Right lobe of liver (tissue), 6 donors: ENCODE measurements at regions not wholly inside any gene's neighbourhood (a gene's known extent, or its start where the extent isn't known, plus 50 kb on each side); places are given as distances from the start of the nearest gene placed in this dataset.

Experiments used
- ATAC-seq, 4 donors: fragments of 200-7000 bp; cut with Tn5 transposase; one replicate each; pipeline ENCODE4 v1.9.1; 2020; ENCODE audit warnings: mild to moderate bottlenecking in 4 of 4, moderate library complexity in 4 of 4
- DNase-seq, 3 donors: peaks; one replicate each; pipeline ENCODE4 v3.0.0-alpha.2; 2020
- H3K27ac ChIP-seq, 3 donors: fragments of 200-600 bp; one replicate each; pipeline ENCODE4 v1.8.0; 2022
- H3K27me3 ChIP-seq, 2 donors: fragments of 200-600 bp; one replicate each; pipeline ENCODE4 v1.8.0; 2022
- H3K36me3 ChIP-seq, 4 donors: fragments of 200-600 bp; sonication (generic) in 1 of 4; one replicate each; pipeline versions ENCODE4 v1.5.1 to v1.8.0; 2017 to 2022; ENCODE audit warnings: control low read depth in 1 of 4
- H3K4me1 ChIP-seq, 4 donors: fragments of 200-600 bp; sonication (generic) in 1 of 4; one replicate each; pipeline versions ENCODE4 v1.5.1 to v1.8.0; 2017 to 2022; ENCODE audit warnings: control low read depth in 1 of 4
- H3K4me3 ChIP-seq, 3 donors: fragments of 200-600 bp; one replicate each; pipeline ENCODE4 v1.8.0; 2022
- H3K9me3 ChIP-seq, 4 donors: fragments of 200-600 bp; sonication (generic) in 1 of 4; one replicate each; pipeline versions ENCODE4 v1.5.1 to v1.8.0; 2017 to 2022; ENCODE audit warnings: control low read depth in 1 of 4
- POLR2A ChIP-seq: fragments of 450-650 bp; IDR thresholded peaks from one replicate; pipeline ENCODE4 v1.6.1; 2017; ENCODE audit warnings: antibody characterized with exemption, mild to moderate bottlenecking
- WGBS: methylation state at CpG from one replicate; pipeline ENCODE4 v1.1.6; 2018; ENCODE audit warnings: low coverage, low lambda C conversion rate; ENCODE audit not compliant: insufficient coverage; ENCODE audit errors: missing lambda C conversion rate; 5-methylcytosine and 5-hydroxymethylcytosine counted together
- intact Hi-C, 2 donors: fragments of 100-400 bp; cut with DNase I; formaldehyde crosslinking; loops; one replicate each; pipeline versions ENCODE4 v1.11.2 to v1.14.1; 2022
- TF ChIP-seq, protein P1 (sequence below), 4 donors: fragments of 200-600 bp in 3 of 4; fragments of 450-650 bp in 1 of 4; IDR thresholded peaks; one replicate each; pipeline versions ENCODE4 v1.5.1 to v1.8.0; 2016 to 2022; ENCODE audit warnings: antibody characterized with exemption in 4 of 4, mild to moderate bottlenecking in 2 of 4
- donor health status: DM: no; HTN: yes; CAD: no.
- donor health status: DM: no; HTN: no; CAD: no.
- donor health status: DM: no; HTN: no; CAD: no.
- donor health status: DM: no; HTN: yes; CAD: no.
- donor health status: DM: no; HTN: yes; CAD: no.

DNA sequence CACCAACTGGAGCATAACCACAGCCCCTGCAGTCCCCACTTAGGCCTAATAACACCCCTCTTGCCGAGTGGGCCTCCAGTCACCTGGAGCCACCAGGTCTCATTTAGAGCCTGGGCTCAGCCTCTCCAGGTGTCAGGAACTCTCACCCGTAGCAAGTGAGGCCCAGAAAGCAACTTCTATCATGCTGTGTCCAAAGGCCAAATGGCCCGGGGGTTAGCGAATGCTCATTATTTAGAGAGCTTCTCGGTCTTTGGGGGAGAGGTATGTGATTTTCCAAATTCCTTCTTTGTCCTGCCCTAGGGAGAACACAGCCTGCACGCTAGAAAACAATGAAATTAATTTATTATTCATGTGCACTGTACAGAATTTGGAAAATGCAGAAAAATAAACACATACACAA, 109.9 kb upstream of the PTPRM start:
- no peak for TF ChIP-seq POLR2A
- TF ChIP-seq, protein P1, sequence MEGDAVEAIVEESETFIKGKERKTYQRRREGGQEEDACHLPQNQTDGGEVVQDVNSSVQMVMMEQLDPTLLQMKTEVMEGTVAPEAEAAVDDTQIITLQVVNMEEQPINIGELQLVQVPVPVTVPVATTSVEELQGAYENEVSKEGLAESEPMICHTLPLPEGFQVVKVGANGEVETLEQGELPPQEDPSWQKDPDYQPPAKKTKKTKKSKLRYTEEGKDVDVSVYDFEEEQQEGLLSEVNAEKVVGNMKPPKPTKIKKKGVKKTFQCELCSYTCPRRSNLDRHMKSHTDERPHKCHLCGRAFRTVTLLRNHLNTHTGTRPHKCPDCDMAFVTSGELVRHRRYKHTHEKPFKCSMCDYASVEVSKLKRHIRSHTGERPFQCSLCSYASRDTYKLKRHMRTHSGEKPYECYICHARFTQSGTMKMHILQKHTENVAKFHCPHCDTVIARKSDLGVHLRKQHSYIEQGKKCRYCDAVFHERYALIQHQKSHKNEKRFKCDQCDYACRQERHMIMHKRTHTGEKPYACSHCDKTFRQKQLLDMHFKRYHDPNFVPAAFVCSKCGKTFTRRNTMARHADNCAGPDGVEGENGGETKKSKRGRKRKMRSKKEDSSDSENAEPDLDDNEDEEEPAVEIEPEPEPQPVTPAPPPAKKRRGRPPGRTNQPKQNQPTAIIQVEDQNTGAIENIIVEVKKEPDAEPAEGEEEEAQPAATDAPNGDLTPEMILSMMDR (IDR thresholded peaks at IDR 0.05) = no peak
- no peaks in the 10 kb centered on the region for H3K4me1 ChIP-seq
- H3K9me3 ChIP-seq = no peaks in the 10 kb centered on the region
- no peak for DNase-seq
- no peaks in the 10 kb centered on the region for H3K27me3 ChIP-seq
- H3K27ac ChIP-seq = no peak overlapping the region
- intact Hi-C loops = no loop called here
- no peak overlapping the region for H3K4me3 ChIP-seq
- H3K36me3 ChIP-seq = no peaks in the 10 kb centered on the region
- 50% methylated on average over 5 of the region's 6 CpGs for WGBS
- no peak for ATAC-seq

DNA sequence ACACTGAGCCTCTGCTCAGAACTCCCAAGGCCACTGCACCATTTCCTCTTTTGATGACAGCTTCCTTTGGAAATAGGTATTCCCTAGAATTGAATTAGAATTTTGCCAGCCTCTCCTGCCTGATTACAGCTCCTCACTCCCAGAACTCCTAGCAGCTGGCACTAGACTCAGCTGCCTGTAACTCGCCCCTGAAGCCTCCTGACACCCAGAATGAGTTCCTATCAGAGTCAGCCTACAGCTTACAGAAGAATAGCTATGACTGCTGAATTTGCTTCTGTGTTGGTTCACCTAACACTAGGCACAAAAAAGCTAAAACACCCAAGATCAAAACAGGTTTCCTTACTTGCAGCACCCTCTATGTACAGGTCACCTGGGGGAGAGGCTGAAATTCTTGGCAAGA, 108.2 kb upstream of the PTPRM start:
- no peak for ATAC-seq
- H3K27ac ChIP-seq = no peak overlapping the region
- H3K4me3 ChIP-seq = no peak overlapping the region
- TF ChIP-seq, protein P1 (IDR thresholded peaks at IDR 0.05) = no peak
- TF ChIP-seq POLR2A = no peak
- no peaks in the 10 kb centered on the region for H3K9me3 ChIP-seq
- no peaks in the 10 kb centered on the region for H3K27me3 ChIP-seq
- DNase-seq = no peak
- intact Hi-C loops = no loop called here
- H3K4me1 ChIP-seq = no peaks in the 10 kb centered on the region
- 38% methylated on average over 1 of the region's 1 CpG for WGBS
- H3K36me3 ChIP-seq = no peaks in the 10 kb centered on the region

DNA sequence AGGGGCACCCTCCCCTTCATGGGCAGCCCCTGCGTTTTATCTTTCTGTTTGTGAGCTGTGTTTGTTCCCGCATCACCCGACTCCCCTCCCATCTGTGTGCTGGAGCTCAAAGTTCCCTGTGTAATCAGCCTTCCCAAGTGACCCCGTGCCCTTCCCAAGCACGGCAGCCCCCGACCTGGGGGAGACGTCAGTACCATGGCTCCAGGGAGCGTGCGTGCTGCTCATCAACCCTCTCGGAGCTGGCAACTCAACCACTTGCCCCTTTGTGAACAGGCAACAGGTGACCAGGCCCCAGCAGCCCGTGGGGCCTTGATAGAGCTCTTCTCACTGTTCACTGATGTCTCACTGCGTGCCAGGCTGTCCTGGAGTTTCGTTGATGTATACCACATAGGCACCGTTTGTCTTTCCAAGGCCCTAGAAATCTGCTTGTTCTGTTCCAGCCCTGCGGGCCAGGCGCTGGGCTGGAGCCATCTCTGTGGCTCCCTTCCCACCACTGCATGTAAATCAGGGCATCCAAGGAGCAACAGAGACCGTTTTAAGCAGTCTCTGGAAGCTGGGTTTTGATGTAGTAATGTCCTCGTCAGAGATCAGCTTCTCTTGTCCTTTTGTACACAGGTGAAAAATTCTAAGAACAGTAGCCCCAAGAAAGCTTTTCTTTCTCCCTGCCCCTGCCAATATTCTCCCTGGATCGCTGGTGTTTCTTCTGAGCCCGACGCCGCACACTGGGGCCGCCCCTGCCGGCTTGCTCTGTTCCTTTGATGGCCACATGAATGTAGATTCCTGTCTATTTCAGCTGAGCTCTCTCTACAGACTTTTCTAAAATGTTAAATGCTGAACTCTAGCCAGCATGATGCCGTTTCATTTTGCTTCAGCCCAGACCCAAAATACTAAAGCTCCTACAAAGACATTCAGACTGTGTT, 107.0 kb upstream of the PTPRM start:
- Histone ChIP-seq H3K36me3 (no peaks in the 10 kb centered on the region), H3K27me3 (no peaks in the 10 kb centered on the region), H3K27ac (no peak overlapping the region), H3K9me3 (no peaks in the 10 kb centered on the region), H3K4me3 (no peak overlapping the region), H3K4me1 (no peaks in the 10 kb centered on the region)
- DNase-seq (no peak), ATAC-seq (peak; percentile 33 to 59 (median 35))
- WGBS = 34% methylated on average over 15 of the region's 25 CpGs
- no peak for TF ChIP-seq POLR2A
- TF ChIP-seq, protein P1 (IDR thresholded peaks at IDR 0.05) = no peak
- intact Hi-C loops = no loop called here

DNA sequence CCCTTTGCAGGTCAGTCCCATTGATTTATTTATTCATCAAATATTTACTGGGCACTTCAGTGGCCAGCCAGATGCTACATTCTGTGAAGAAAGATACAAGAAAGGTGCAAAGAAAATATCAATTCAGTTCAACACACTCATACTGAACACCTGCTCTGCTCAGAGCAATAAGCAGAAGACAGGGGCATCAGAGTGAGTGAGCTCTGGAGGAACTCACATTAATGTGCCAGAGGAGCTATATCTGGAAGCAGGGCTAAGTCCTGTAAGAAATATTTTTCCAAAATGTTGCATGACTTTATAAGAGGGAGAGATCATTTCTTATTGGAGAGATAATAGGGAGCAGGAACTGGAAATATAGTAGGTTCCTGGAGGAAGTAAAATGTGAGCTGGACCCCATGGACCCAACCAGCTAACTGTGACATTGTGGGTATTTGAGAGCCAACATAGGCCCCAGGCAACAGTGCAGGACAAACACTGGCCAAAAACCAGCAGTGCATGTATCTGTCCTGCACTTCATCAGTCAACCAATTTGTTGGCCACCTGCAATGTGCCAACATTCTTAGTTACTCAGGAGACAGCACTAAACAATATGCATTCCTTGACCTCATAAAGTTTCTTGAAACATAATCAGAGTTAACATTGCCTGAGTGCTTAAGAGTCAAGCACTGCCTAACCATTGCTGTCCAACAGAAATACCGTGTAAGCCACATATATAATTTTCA, 102.7 kb upstream of the PTPRM start:
- DNase-seq (no peak), ATAC-seq (no peak)
- no peak for TF ChIP-seq POLR2A
- TF ChIP-seq, protein P1 (IDR thresholded peaks at IDR 0.05) = no peak

More for the DNA sequence above, 102.7 kb upstream of the PTPRM start:
- Histone ChIP-seq H3K27me3 (no peaks in the 10 kb centered on the region), H3K27ac (no peak overlapping the region), H3K4me3 (no peak overlapping the region), H3K36me3 (no peaks in the 10 kb centered on the region), H3K9me3 (no peaks in the 10 kb centered on the region), H3K4me1 (no peaks in the 10 kb centered on the region)
- intact Hi-C loops = no loop called here
- WGBS = 67% methylated on average over 1 of the region's 1 CpG
